ENCODE measurements at regions not wholly inside any gene's neighbourhood (a gene's known extent, or its start where the extent isn't known, plus 50 kb on each side); places are given as distances from the start of the nearest gene placed in this dataset.

DNA sequence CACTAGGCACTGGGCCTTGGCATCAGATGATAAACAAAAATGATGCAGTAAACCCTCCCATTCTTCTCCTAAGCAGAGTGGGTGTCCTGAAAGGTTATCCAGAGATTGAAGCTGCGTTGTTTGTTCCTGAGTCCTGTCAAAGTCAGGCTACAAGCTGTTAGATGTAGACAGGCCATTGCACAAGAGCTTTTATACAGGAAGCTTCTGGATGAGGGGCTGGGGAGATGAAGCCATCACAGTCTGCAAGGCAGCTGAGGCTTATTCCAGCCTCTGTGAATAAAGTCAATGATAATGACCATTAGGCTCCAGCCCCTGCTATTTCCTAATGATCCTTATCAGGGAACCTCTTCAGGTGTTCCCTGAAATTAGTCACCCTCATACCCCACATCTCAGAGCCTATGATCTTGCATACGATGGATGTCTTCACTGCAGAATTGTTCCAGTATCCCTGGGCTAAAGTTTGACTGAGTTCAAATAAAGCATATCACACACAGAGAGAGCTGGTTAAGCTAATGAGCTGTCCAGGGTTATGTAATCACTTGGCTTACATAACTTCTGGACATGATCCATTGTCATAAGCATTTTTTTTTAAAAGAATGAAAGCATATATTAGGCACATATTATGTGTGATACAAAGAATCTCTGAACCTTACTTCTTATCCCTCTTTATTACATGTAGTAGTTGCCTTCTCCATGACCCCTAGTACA, 337.1 kb upstream of the OR4E1 start:
- TF ChIP-seq, protein P1, sequence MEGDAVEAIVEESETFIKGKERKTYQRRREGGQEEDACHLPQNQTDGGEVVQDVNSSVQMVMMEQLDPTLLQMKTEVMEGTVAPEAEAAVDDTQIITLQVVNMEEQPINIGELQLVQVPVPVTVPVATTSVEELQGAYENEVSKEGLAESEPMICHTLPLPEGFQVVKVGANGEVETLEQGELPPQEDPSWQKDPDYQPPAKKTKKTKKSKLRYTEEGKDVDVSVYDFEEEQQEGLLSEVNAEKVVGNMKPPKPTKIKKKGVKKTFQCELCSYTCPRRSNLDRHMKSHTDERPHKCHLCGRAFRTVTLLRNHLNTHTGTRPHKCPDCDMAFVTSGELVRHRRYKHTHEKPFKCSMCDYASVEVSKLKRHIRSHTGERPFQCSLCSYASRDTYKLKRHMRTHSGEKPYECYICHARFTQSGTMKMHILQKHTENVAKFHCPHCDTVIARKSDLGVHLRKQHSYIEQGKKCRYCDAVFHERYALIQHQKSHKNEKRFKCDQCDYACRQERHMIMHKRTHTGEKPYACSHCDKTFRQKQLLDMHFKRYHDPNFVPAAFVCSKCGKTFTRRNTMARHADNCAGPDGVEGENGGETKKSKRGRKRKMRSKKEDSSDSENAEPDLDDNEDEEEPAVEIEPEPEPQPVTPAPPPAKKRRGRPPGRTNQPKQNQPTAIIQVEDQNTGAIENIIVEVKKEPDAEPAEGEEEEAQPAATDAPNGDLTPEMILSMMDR (conservative IDR thresholded peaks at IDR 0.05), result no peak
- no peak for TF ChIP-seq ZFX (IDR thresholded peaks at IDR 0.05)

Data from C4-2B (cell line).